K562 (cell line): ENCODE measurements at regions not wholly inside any gene's neighbourhood (a gene's known extent, or its start where the extent isn't known, plus 50 kb on each side); places are given as distances from the start of the nearest gene placed in this dataset.

ENCODE experiments used
- CBX2 ChIP-seq: fragments of 200-600 bp; sonication (generic); IDR thresholded peaks from one replicate; pipeline ENCODE4 v1.6.1; 2012; ENCODE audit warnings: mild to moderate bottlenecking, low read length, inconsistent platforms; ENCODE audit not compliant: insufficient read depth, poor library complexity, severe bottlenecking
- CBX8 ChIP-seq: fragments of 200-600 bp; sonication (generic); IDR thresholded peaks from 2 replicates; pipeline ENCODE4 v1.6.1; 2012; ENCODE audit warnings: borderline replicate concordance, mixed run types, low read depth, mild to moderate bottlenecking, moderate library complexity, mixed read lengths, low read length, control low read depth, inconsistent platforms; ENCODE audit not compliant: poor library complexity, severe bottlenecking; ENCODE audit errors: extremely low read depth
- CEBPG ChIP-seq, 3 experiments: fragments of 200-800 bp in 1 of 3; sonication (Bioruptor generic) in 1 of 3; sonication (generic) in 1 of 3; formaldehyde crosslinking in 1 of 3; IDR thresholded peaks in 2 of 3; conservative IDR thresholded peaks in 1 of 3; 2 replicates each; pipeline versions ENCODE4 v1.6.1 to v1.8.0; 2016 to 2022; ENCODE audit warnings: missing compliant biosample characterization in 2 of 3, missing genetic modification characterization in 2 of 3, mild to moderate bottlenecking in 1 of 3, missing genetic modification reagents in 1 of 3
- COPS2 ChIP-seq: fragments of 450-650 bp; conservative IDR thresholded peaks from 2 replicates; pipeline ENCODE4 v1.6.1; 2016; ENCODE audit warnings: mild to moderate bottlenecking, moderate library complexity
- DMBX1 ChIP-seq: fragments of 250-450 bp; sonication (Bioruptor Pico); IDR thresholded peaks from 2 replicates; pipeline ENCODE4 v1.8.0; 2022; ENCODE audit warnings: inconsistent platforms, mild to moderate bottlenecking, moderate library complexity, borderline replicate concordance
- EWSR1 ChIP-seq: fragments of 450-650 bp; IDR thresholded peaks from 2 replicates; pipeline ENCODE4 v1.6.1; 2018; ENCODE audit warnings: borderline replicate concordance, mild to moderate bottlenecking, low read depth, moderate library complexity; ENCODE audit not compliant: partially characterized antibody
- FOXJ2 ChIP-seq: fragments of 200-800 bp; sonication (Bioruptor generic); IDR thresholded peaks from 2 replicates; pipeline ENCODE4 v1.6.1; 2016; ENCODE audit warnings: missing genetic modification characterization, missing compliant biosample characterization
- GTF2A2 ChIP-seq: IDR thresholded peaks from 2 replicates; pipeline ENCODE4 v1.6.1; 2016; ENCODE audit warnings: mild to moderate bottlenecking, missing genetic modification characterization, missing compliant biosample characterization
- HDAC1 ChIP-seq, 2 experiments: fragments of 450-650 bp; IDR thresholded peaks; 2 replicates each; pipeline ENCODE4 v1.6.1; 2016 to 2017; ENCODE audit warnings: inconsistent platforms in 1 of 2, mild to moderate bottlenecking in 1 of 2, moderate library complexity in 1 of 2
- L3MBTL2 ChIP-seq: fragments of 450-650 bp; IDR thresholded peaks from 2 replicates; pipeline ENCODE4 v1.6.1; 2016; ENCODE audit warnings: mild to moderate bottlenecking, moderate library complexity
- LARP7 ChIP-seq: fragments of 450-650 bp; IDR thresholded peaks from 2 replicates; pipeline ENCODE4 v1.6.1; 2016
- MAFF ChIP-seq: IDR thresholded peaks from 2 replicates; pipeline ENCODE4 v1.6.1; 2012; ENCODE audit warnings: low read length, improper control_type of control experiment
- MAFK ChIP-seq: IDR thresholded peaks from 2 replicates; pipeline ENCODE4 v1.6.1; 2011; ENCODE audit warnings: low read length, improper control_type of control experiment
- NFATC3 ChIP-seq: fragments of 450-650 bp; IDR thresholded peaks from 2 replicates; pipeline ENCODE4 v1.6.1; 2017; ENCODE audit warnings: mild to moderate bottlenecking
- NFE2L1 ChIP-seq: fragments of 450-650 bp; IDR thresholded peaks from 2 replicates; pipeline ENCODE4 v1.6.1; 2016; ENCODE audit warnings: missing genetic modification characterization, low read depth, mild to moderate bottlenecking, missing compliant biosample characterization, moderate library complexity, borderline replicate concordance
- NFYB ChIP-seq: IDR thresholded peaks from 2 replicates; pipeline ENCODE4 v1.6.1; 2011; ENCODE audit warnings: mild to moderate bottlenecking, moderate library complexity; ENCODE audit not compliant: insufficient read length; ENCODE audit errors: extremely low read depth
- PCBP2 ChIP-seq: fragments of 200-400 bp; formaldehyde crosslinking; IDR thresholded peaks from 2 replicates; pipeline ENCODE4 v1.6.1; 2018; ENCODE audit warnings: low read length, low read depth, mild to moderate bottlenecking, moderate library complexity; ENCODE audit not compliant: poor library complexity, severe bottlenecking
- PML ChIP-seq: IDR thresholded peaks from 2 replicates; pipeline ENCODE4 v1.6.1; 2012; ENCODE audit warnings: low read length, inconsistent platforms
- RCOR1 ChIP-seq, 2 experiments: IDR thresholded peaks; 2 replicates each; pipeline ENCODE4 v1.6.1; 2012; ENCODE audit warnings: low read depth in 2 of 2, low read length in 2 of 2, borderline replicate concordance in 1 of 2, improper control_type of control experiment in 1 of 2
- THRA ChIP-seq: fragments of 450-650 bp; IDR thresholded peaks from 2 replicates; pipeline ENCODE4 v1.6.1; 2017; ENCODE audit warnings: mild to moderate bottlenecking, moderate library complexity
- TRIM28 ChIP-seq: fragments of 450-650 bp; IDR thresholded peaks from 2 replicates; pipeline ENCODE4 v1.6.1; 2017
- XRCC5 ChIP-seq: fragments of 200-400 bp; formaldehyde crosslinking; IDR thresholded peaks from 2 replicates; pipeline ENCODE4 v1.6.1; 2017; ENCODE audit warnings: low read depth, mild to moderate bottlenecking, low read length
- ZC3H8 ChIP-seq: fragments of 450-650 bp; IDR thresholded peaks from 2 replicates; pipeline ENCODE4 v1.6.1; 2017
- ZNF140 ChIP-seq: fragments of 250-450 bp; sonication (Bioruptor Pico); IDR thresholded peaks from 2 replicates; pipeline ENCODE4 v1.8.0; 2021; ENCODE audit warnings: moderate library complexity, mild to moderate bottlenecking, inconsistent platforms
- ZNF3 ChIP-seq: fragments of 250-450 bp; sonication (Bioruptor Pico); IDR thresholded peaks from 2 replicates; pipeline ENCODE4 v1.5.0; 2021; ENCODE audit warnings: mild to moderate bottlenecking, moderate library complexity
- ZNF316 ChIP-seq: fragments of 450-650 bp; IDR thresholded peaks from 2 replicates; pipeline ENCODE4 v1.6.1; 2016
- TF ChIP-seq, protein P1 (sequence below): IDR thresholded peaks from 2 replicates; pipeline ENCODE4 v1.6.1; 2012; ENCODE audit warnings: low read depth, low read length, improper control_type of control experiment, borderline replicate concordance
- TF ChIP-seq, protein P2 (sequence below): sonication (generic); formaldehyde crosslinking; IDR thresholded peaks from 2 replicates; pipeline ENCODE4 v1.9.0; 2022; ENCODE audit warnings: mild to moderate bottlenecking, missing genetic modification reagents

GRCh38 chr18:41227993-41228392 is 727.0 kb upstream of the PIK3C3 start (continued):
- TF ChIP-seq THRA (no peak), CBX8 (no peak), NFE2L1 (tag) (peak; percentile 23; the same call in 1 of the 2 replicates), FOXJ2 (tag) (no peak), TRIM28 (no peak), PML (no peak), HDAC1 (IDR thresholded peaks at IDR 0.05) (no peak), LARP7 (no peak), L3MBTL2 (no peak), MAFF (peak; percentile 62), COPS2 (no peak), RCOR1 (IDR thresholded peaks at IDR 0.05; ENCODE audit: borderline replicate concordance in 1 of 2, low read depth in 2 of 2, low read length in 2 of 2) (no peak), DMBX1 (CRISPR knock-in tag) (no peak), MAFK (peak; percentile 60; the same call in 1 of the 2 replicates), NFYB (no peak), EWSR1 (no peak), CEBPG (CRISPR knock-in tag; IDR thresholded peaks at IDR 0.05) (no peak), CEBPG (tag; conservative IDR thresholded peaks at IDR 0.05 in 1 of 2, IDR thresholded peaks at IDR 0.05 in 1 of 2) (no peak), PCBP2 (no peak), ZNF3 (CRISPR knock-in tag) (no peak), GTF2A2 (tag) (no peak), CBX2 (no peak), ZNF316 (peak; percentile 53), NFATC3 (no peak), XRCC5 (no peak), ZNF140 (CRISPR knock-in tag) (no peak), ZC3H8 (no peak)
- TF ChIP-seq, protein P1, sequence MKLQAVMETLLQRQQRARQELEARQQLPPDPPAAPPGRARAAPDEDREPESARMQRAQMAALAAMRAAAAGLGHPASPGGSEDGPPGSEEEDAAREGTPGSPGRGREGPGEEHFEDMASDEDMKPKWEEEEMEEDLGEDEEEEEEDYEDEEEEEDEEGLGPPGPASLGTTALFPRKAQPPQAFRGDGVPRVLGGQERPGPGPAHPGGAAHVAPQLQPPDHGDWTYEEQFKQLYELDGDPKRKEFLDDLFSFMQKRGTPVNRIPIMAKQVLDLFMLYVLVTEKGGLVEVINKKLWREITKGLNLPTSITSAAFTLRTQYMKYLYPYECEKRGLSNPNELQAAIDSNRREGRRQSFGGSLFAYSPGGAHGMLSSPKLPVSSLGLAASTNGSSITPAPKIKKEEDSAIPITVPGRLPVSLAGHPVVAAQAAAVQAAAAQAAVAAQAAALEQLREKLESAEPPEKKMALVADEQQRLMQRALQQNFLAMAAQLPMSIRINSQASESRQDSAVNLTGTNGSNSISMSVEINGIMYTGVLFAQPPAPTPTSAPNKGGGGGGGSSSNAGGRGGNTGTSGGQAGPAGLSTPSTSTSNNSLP: no peak
- TF ChIP-seq, protein P2, sequence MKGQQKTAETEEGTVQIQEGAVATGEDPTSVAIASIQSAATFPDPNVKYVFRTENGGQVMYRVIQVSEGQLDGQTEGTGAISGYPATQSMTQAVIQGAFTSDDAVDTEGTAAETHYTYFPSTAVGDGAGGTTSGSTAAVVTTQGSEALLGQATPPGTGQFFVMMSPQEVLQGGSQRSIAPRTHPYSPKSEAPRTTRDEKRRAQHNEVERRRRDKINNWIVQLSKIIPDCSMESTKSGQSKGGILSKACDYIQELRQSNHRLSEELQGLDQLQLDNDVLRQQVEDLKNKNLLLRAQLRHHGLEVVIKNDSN: no peak
